ENCODE measurements at regions not wholly inside any gene's neighbourhood (a gene's known extent, or its start where the extent isn't known, plus 50 kb on each side); places are given as distances from the start of the nearest gene placed in this dataset.

- DNase-seq (ENCODE audit: low spot score) = no peak
Measured at GRCh38 chr14:36028665-36029064, 147.9 kb downstream of the PTCSC3 start.

- no peak for DNase-seq (ENCODE audit: low spot score)
Measured at GRCh38 chr14:36028218-36028617, 148.3 kb downstream of the PTCSC3 start.

GRCh38 chr14:36027354-36027753 lies 149.2 kb downstream of the PTCSC3 start:
- DNase-seq (ENCODE audit: low spot score) = no peak

- no peak for DNase-seq (ENCODE audit: low spot score)
Measured at GRCh38 chr14:36022765-36023410, 153.6 kb downstream of the PTCSC3 start.

GRCh38 chr14:36021591-36022320 lies 154.8 kb downstream of the PTCSC3 start:
- DNase-seq (ENCODE audit: low spot score) = no peak

GRCh38 chr14:36021030-36021422 lies 155.5 kb downstream of the PTCSC3 start:
- DNase-seq (ENCODE audit: low spot score) = no peak

- no peak for DNase-seq (ENCODE audit: low spot score)
Measured at GRCh38 chr14:36020120-36021029, 156.1 kb downstream of the PTCSC3 start.

- DNase-seq (ENCODE audit: low spot score) = no peak
Measured at GRCh38 chr14:36019126-36019525, 157.4 kb downstream of the PTCSC3 start.

- no peak for DNase-seq (ENCODE audit: low spot score)
Measured at GRCh38 chr14:36014236-36014635, 162.3 kb downstream of the PTCSC3 start.

GRCh38 chr14:36013483-36013882 lies 163.0 kb downstream of the PTCSC3 start:
- no peak for DNase-seq (ENCODE audit: low spot score)

- no peak for DNase-seq (ENCODE audit: low spot score)
Measured at GRCh38 chr14:36012621-36013020, 163.9 kb downstream of the PTCSC3 start.

- no peak for DNase-seq (ENCODE audit: low spot score)
Measured at GRCh38 chr14:36009643-36010042, 166.9 kb downstream of the PTCSC3 start.

GRCh38 chr14:36006623-36007022 lies 169.9 kb downstream of the PTCSC3 start:
- no peak for DNase-seq (ENCODE audit: low spot score)

GRCh38 chr14:36005670-36006069 lies 170.9 kb downstream of the PTCSC3 start:
- DNase-seq (ENCODE audit: low spot score) = no peak

- DNase-seq (ENCODE audit: low spot score) = no peak
Measured at GRCh38 chr14:36001936-36002335, 174.6 kb downstream of the PTCSC3 start.

- no peak for DNase-seq (ENCODE audit: low spot score)
Measured at GRCh38 chr14:35999294-35999693, 173.2 kb downstream of the BRMS1L start.

- no peak for DNase-seq (ENCODE audit: low spot score)
Measured at GRCh38 chr14:35998303-35998702, 172.2 kb downstream of the BRMS1L start.

- DNase-seq (ENCODE audit: low spot score) = no peak
Measured at GRCh38 chr14:35993684-35993960, 167.5 kb downstream of the BRMS1L start.

GRCh38 chr14:35992816-35993683 lies 166.9 kb downstream of the BRMS1L start:
- DNase-seq (ENCODE audit: low spot score) = no peak

GRCh38 chr14:35991356-35991755 lies 165.2 kb downstream of the BRMS1L start:
- DNase-seq (ENCODE audit: low spot score) = no peak

GRCh38 chr14:35989736-35990135 lies 163.6 kb downstream of the BRMS1L start:
- no peak for DNase-seq (ENCODE audit: low spot score)

Measured in COLO829 (cell line).